ENCODE measurements at regions not wholly inside any gene's neighbourhood (a gene's known extent, or its start where the extent isn't known, plus 50 kb on each side); places are given as distances from the start of the nearest gene placed in this dataset.

DNA sequence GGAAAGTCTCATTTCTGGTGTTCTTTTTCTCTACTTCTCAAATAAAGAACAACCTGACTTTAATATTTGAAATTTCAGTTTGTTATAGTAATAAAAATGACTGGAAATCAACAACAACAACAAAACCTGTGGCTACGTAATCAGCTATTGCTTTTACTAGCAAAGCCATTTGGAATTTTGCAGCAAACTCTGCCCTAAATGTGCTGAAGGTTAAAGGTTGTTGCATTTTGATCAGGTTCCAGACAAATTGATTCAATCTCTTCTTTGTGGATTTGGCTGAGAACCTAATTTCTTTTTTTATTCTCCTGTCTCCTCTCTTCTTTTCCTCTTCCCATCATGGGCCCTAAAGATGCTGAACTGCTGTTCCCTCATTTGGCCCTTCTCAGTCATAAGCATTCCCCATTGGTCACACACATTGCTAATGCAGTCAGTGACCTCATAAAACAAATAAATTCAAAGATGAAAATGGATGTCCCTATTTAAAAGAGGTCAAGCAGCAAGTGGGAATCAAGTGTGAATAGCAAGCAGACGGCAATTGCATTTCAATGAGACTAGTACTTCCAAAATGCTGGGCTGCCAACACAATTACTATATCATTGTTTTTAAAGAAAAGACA, 795.1 kb upstream of the CDH8 start:
- no peak for DNase-seq
- no peaks in the 10 kb centered on the region for H3K9me3 ChIP-seq (ENCODE audit: control insufficient read depth in 1 of 2, low read length in 2 of 2)
- Mint-ChIP-seq H3K36me3 (no peaks in the 10 kb centered on the region), H3K27me3 (no peaks in the 10 kb centered on the region), H3K9me3 (peaks cover 4 to 46% (median 19%) of the 10 kb centered on the region in 8 donors), H3K4me3 (no peak overlapping the region), H3K4me1 (no peaks in the 10 kb centered on the region), H3K27ac (no peak overlapping the region)
- POLR2A ChIA-PET (ENCODE audit: partially characterized antibody): no interaction called here
- intact Hi-C loops (cut with micrococcal nuclease): no loop called here
- no peaks in the 10 kb centered on the region for H3K36me3 ChIP-seq (ENCODE audit: insufficient read depth, low read length)
- CTCF ChIA-PET (ENCODE audit: partially characterized antibody): no interaction called here
- no peak overlapping the region for H3K4me3 ChIP-seq (ENCODE audit: low read length in 2 of 2)
- no peaks in the 10 kb centered on the region for H3K4me1 ChIP-seq (ENCODE audit: insufficient read depth, low read length)
- H3K27me3 ChIP-seq (ENCODE audit: insufficient read depth, low read length): no peaks in the 10 kb centered on the region
- no peak overlapping the region for H3K27ac ChIP-seq (ENCODE audit: low read depth, low read length)

DNA sequence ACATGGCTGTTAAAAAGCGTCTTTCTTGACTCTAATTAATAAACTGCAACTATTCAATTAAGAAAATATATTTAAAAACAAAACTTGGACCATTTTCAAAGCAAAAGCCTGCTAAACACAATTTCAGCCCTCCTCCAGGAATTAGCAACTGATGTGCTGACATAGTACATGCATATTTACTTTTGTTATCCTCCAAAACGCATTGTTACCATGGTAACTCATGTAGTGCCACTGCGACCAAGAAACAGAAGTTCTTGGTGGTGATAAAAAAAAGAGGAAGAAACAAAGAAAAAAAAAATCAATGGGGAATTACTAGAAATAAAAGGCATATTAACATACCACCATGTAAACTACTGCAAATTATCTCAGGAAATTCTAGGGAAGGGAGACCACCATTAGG, 793.4 kb upstream of the CDH8 start:
- Histone ChIP-seq H3K27me3 (ENCODE audit: insufficient read depth, low read length) (no peaks in the 10 kb centered on the region), H3K27ac (ENCODE audit: low read depth, low read length) (no peak overlapping the region), H3K4me3 (ENCODE audit: low read length in 2 of 2) (no peak overlapping the region), H3K4me1 (ENCODE audit: insufficient read depth, low read length) (no peaks in the 10 kb centered on the region), H3K36me3 (ENCODE audit: insufficient read depth, low read length) (no peaks in the 10 kb centered on the region), H3K9me3 (ENCODE audit: control insufficient read depth in 1 of 2, low read length in 2 of 2) (no peaks in the 10 kb centered on the region)
- CTCF ChIA-PET (ENCODE audit: partially characterized antibody): no interaction called here
- POLR2A ChIA-PET (ENCODE audit: partially characterized antibody): no interaction called here
- no peaks in the 10 kb centered on the region for H3K36me3 Mint-ChIP-seq
- DNase-seq: no peak
- H3K27ac Mint-ChIP-seq: no peak overlapping the region
- no peaks in the 10 kb centered on the region for H3K27me3 Mint-ChIP-seq
- no peak overlapping the region for H3K4me3 Mint-ChIP-seq
- H3K4me1 Mint-ChIP-seq: no peaks in the 10 kb centered on the region
- H3K9me3 Mint-ChIP-seq: peaks cover 4 to 44% (median 21%) of the 10 kb centered on the region in 8 donors
- intact Hi-C loops (cut with micrococcal nuclease): no loop called here

DNA sequence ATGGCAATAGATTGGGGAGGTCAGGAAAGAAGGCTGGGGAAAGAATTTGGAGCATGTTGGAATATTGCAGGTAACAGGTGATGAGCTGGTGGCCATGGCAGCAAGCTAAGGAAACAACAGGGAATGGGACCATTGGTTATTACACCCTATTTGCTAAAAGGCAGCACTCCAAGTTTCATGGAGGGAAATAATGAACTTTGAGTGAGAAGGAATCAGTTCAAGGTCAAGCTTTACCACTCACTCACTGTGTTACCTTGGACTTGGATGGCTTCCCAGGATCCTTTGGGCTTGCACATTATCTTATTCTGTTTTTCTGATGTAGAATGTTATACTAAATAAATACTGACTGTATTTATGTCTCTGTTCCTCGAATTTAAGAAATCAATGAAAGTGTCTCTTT, 792.8 kb upstream of the CDH8 start:
- H3K4me3 Mint-ChIP-seq: no peak overlapping the region
- no peaks in the 10 kb centered on the region for H3K36me3 Mint-ChIP-seq
- Histone ChIP-seq H3K27ac (ENCODE audit: low read depth, low read length) (no peak overlapping the region), H3K4me3 (ENCODE audit: low read length in 2 of 2) (no peak overlapping the region), H3K9me3 (ENCODE audit: control insufficient read depth in 1 of 2, low read length in 2 of 2) (no peaks in the 10 kb centered on the region), H3K4me1 (ENCODE audit: insufficient read depth, low read length) (no peaks in the 10 kb centered on the region), H3K36me3 (ENCODE audit: insufficient read depth, low read length) (no peaks in the 10 kb centered on the region), H3K27me3 (ENCODE audit: insufficient read depth, low read length) (no peaks in the 10 kb centered on the region)
- no peak for DNase-seq
- intact Hi-C loops (cut with micrococcal nuclease): no loop called here
- no peaks in the 10 kb centered on the region for H3K27me3 Mint-ChIP-seq
- no peaks in the 10 kb centered on the region for H3K4me1 Mint-ChIP-seq
- H3K9me3 Mint-ChIP-seq: peaks cover 4 to 45% (median 20%) of the 10 kb centered on the region in 8 donors
- POLR2A ChIA-PET (ENCODE audit: partially characterized antibody): no interaction called here
- CTCF ChIA-PET (ENCODE audit: partially characterized antibody): no interaction called here
- no peak overlapping the region for H3K27ac Mint-ChIP-seq

DNA sequence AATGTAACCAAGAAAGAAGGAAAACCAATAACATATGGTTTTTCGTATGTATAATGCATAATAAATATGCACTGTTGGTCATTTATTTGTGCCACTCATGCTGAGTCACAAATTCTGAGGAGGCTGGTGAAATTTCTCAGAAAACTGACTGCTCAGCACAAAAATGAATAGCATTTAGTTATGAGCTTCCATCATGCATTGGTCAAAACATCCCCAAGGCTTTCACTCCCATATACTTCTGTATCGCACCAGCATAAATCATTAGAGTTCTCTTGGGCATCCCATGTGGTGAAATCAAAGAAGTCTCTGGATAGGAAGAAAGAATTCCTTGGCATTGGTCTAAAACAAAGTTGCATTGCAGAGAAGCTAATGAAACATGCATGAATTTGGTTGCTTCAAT, 785.6 kb upstream of the CDH8 start:
- ChIA-PET CTCF (ENCODE audit: partially characterized antibody) (no interaction called here), POLR2A (ENCODE audit: partially characterized antibody) (no interaction called here)
- no peaks in the 10 kb centered on the region for H3K27me3 ChIP-seq (ENCODE audit: insufficient read depth, low read length)
- H3K27ac ChIP-seq (ENCODE audit: low read depth, low read length): no peak overlapping the region
- Mint-ChIP-seq H3K4me3 (no peak overlapping the region), H3K27me3 (no peaks in the 10 kb centered on the region), H3K27ac (no peak overlapping the region), H3K36me3 (no peaks in the 10 kb centered on the region), H3K9me3 (peaks cover 0 to 46% (median 24%) of the 10 kb centered on the region in 8 donors), H3K4me1 (no peaks in the 10 kb centered on the region)
- H3K4me3 ChIP-seq (ENCODE audit: low read length in 2 of 2): no peak overlapping the region
- intact Hi-C loops (cut with micrococcal nuclease): no loop called here
- no peaks in the 10 kb centered on the region for H3K36me3 ChIP-seq (ENCODE audit: insufficient read depth, low read length)
- no peak for DNase-seq
- no peaks in the 10 kb centered on the region for H3K4me1 ChIP-seq (ENCODE audit: insufficient read depth, low read length)
- H3K9me3 ChIP-seq (ENCODE audit: control insufficient read depth in 1 of 2, low read length in 2 of 2): no peaks in the 10 kb centered on the region

DNA sequence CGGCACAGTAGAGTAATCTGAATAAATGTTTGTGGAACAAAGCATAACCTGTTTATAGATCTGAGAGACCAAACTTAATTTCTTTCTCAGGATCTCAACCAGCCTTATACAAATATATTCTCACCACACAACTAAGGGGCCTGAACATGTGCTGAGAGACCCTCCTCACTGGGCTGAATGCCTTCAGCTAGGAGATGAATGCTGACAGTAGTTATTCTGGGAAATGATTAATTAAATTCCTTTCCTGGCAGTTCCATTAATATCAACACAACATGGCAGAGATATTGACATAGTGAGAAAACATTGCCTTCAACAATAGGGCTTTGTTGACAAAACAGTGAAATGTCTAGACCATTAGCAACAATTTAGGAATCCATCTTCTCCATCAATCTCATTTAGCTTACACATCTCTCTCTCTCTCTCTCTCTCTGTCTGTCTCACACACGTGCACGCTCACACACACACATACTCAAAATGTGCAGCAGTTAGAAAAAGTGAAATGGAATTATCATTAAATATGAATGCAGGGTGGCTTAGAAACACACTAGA, 780.8 kb upstream of the CDH8 start:
- CTCF ChIA-PET (ENCODE audit: partially characterized antibody): no interaction called here
- POLR2A ChIA-PET (ENCODE audit: partially characterized antibody): no interaction called here
- no peak overlapping the region for H3K4me3 Mint-ChIP-seq

DNA sequence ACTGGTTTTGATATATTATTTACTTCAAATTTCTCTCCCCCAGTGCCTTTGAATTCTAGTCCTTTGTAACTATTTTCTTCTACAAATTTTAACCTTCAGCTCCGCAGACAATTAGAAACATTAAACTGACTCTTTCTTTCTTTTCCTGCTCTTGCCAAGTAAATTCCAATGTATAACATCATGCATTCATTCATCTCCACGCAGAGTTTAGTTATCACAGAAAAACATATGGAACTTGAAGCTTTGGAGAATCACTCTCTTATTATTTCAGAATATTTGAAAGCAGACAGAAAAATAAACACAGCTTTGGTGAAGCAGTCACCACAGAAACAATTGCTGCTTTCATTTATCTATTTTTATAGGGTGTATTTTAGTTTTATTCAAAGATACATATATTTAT, 778.7 kb upstream of the CDH8 start:
- H3K36me3 Mint-ChIP-seq: no peaks in the 10 kb centered on the region
- H3K4me3 Mint-ChIP-seq: no peak overlapping the region
- H3K4me1 ChIP-seq (ENCODE audit: insufficient read depth, low read length): no peaks in the 10 kb centered on the region
- intact Hi-C loops (cut with micrococcal nuclease): no loop called here
- no peak overlapping the region for H3K27ac ChIP-seq (ENCODE audit: low read depth, low read length)
- no peak for DNase-seq
- no peaks in the 10 kb centered on the region for H3K36me3 ChIP-seq (ENCODE audit: insufficient read depth, low read length)
- CTCF ChIA-PET (ENCODE audit: partially characterized antibody): no interaction called here
- H3K27me3 Mint-ChIP-seq: no peaks in the 10 kb centered on the region
- POLR2A ChIA-PET (ENCODE audit: partially characterized antibody): no interaction called here
- H3K9me3 Mint-ChIP-seq: peaks cover 0 to 54% (median 29%) of the 10 kb centered on the region in 8 donors
- H3K4me3 ChIP-seq (ENCODE audit: low read length in 2 of 2): no peak overlapping the region
- H3K9me3 ChIP-seq (ENCODE audit: control insufficient read depth in 1 of 2, low read length in 2 of 2): peaks cover 0 to 4% of the 10 kb centered on the region in 2 donors
- H3K4me1 Mint-ChIP-seq: no peaks in the 10 kb centered on the region
- H3K27ac Mint-ChIP-seq: no peak overlapping the region
- H3K27me3 ChIP-seq (ENCODE audit: insufficient read depth, low read length): no peaks in the 10 kb centered on the region

More for the DNA sequence above, 780.8 kb upstream of the CDH8 start:
- H3K27ac Mint-ChIP-seq: no peak overlapping the region
- Histone ChIP-seq H3K27me3 (ENCODE audit: insufficient read depth, low read length) (no peaks in the 10 kb centered on the region), H3K27ac (ENCODE audit: low read depth, low read length) (no peak overlapping the region), H3K4me1 (ENCODE audit: insufficient read depth, low read length) (no peaks in the 10 kb centered on the region), H3K9me3 (ENCODE audit: control insufficient read depth in 1 of 2, low read length in 2 of 2) (peaks cover 0 to 4% of the 10 kb centered on the region in 2 donors), H3K36me3 (ENCODE audit: insufficient read depth, low read length) (no peaks in the 10 kb centered on the region), H3K4me3 (ENCODE audit: low read length in 2 of 2) (no peak overlapping the region)
- no peaks in the 10 kb centered on the region for H3K27me3 Mint-ChIP-seq
- peaks cover 0 to 44% (median 29%) of the 10 kb centered on the region in 8 donors for H3K9me3 Mint-ChIP-seq
- no peaks in the 10 kb centered on the region for H3K4me1 Mint-ChIP-seq
- DNase-seq: no peak
- intact Hi-C loops (cut with micrococcal nuclease): no loop called here
- H3K36me3 Mint-ChIP-seq: no peaks in the 10 kb centered on the region

DNA sequence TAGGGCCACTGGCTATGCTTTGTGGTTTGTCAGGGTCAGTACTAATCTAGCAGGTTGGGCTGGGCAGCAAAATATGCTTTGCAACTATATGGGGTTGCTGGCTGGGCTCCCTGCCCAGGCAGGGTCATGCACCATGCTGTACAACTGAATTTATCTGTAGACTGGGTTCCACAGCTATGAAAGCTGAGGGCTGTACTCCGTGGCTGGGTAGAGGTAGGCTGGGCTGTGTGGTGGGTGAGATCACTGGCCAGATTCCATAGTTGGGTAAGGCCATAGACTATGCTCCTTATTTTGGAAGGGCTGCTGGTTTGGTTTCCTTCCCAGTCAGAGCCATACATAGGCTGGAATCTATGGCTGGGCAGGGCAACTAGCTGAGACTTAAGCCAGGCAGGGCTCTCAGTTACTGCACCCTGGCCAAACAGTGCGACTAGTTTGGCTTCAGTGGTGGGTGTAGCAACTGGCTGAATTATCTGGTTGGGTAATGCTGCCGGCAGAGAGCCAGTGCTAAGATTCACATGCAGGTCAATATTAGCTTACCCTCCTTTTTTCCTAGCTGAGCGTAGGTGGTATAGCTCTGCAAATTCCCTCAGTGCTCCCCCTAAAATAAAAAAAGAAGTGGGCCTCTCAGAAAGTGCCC, 769.1 kb upstream of the CDH8 start:
- Mint-ChIP-seq H3K4me1 (no peaks in the 10 kb centered on the region), H3K27me3 (no peaks in the 10 kb centered on the region), H3K4me3 (no peak overlapping the region), H3K36me3 (no peaks in the 10 kb centered on the region), H3K9me3 (peaks cover 2 to 31% (median 19%) of the 10 kb centered on the region in 8 donors), H3K27ac (no peak overlapping the region)
- intact Hi-C loops (cut with micrococcal nuclease): no loop called here
- Histone ChIP-seq H3K27me3 (ENCODE audit: insufficient read depth, low read length) (no peaks in the 10 kb centered on the region), H3K27ac (ENCODE audit: low read depth, low read length) (no peak overlapping the region), H3K36me3 (ENCODE audit: insufficient read depth, low read length) (no peaks in the 10 kb centered on the region), H3K4me3 (ENCODE audit: low read length in 2 of 2) (no peak overlapping the region), H3K9me3 (ENCODE audit: control insufficient read depth in 1 of 2, low read length in 2 of 2) (peaks cover 0 to 9% of the 10 kb centered on the region in 2 donors), H3K4me1 (ENCODE audit: insufficient read depth, low read length) (no peaks in the 10 kb centered on the region)
- POLR2A ChIA-PET (ENCODE audit: partially characterized antibody): no interaction called here
- DNase-seq: no peak
- CTCF ChIA-PET (ENCODE audit: partially characterized antibody): no interaction called here
